C4-2B (cell line): ENCODE measurements at regions not wholly inside any gene's neighbourhood (a gene's known extent, or its start where the extent isn't known, plus 50 kb on each side); places are given as distances from the start of the nearest gene placed in this dataset.

ENCODE experiments used
- ZFX ChIP-seq: fragments of 450-650 bp; IDR thresholded peaks from 2 replicates; pipeline ENCODE4 v1.6.1; 2017
- TF ChIP-seq, protein P1 (sequence below): fragments of 450-650 bp; conservative IDR thresholded peaks from 2 replicates; pipeline ENCODE4 v1.5.1; 2017; ENCODE audit warnings: mild to moderate bottlenecking

DNA sequence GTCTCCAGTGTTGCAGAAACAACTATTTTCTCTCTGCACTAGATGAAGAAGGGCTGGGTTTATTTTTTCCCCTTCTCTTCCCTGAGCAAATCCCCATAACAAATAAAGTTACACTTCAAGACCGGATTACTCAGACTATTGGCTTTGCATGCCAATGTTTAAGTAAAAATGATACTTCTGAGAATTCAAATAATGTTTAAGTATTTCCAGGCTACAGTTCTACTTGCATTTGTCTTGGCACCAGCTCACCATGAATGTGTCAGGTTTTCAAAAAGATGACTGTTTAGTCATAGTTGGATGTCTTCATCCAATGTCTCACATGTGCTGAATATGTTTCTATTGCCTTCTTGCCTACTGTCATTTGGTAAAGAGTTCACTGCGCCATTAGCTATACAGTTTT lies 912.6 kb downstream of the GATA3 start:
- TF ChIP-seq, protein P1, sequence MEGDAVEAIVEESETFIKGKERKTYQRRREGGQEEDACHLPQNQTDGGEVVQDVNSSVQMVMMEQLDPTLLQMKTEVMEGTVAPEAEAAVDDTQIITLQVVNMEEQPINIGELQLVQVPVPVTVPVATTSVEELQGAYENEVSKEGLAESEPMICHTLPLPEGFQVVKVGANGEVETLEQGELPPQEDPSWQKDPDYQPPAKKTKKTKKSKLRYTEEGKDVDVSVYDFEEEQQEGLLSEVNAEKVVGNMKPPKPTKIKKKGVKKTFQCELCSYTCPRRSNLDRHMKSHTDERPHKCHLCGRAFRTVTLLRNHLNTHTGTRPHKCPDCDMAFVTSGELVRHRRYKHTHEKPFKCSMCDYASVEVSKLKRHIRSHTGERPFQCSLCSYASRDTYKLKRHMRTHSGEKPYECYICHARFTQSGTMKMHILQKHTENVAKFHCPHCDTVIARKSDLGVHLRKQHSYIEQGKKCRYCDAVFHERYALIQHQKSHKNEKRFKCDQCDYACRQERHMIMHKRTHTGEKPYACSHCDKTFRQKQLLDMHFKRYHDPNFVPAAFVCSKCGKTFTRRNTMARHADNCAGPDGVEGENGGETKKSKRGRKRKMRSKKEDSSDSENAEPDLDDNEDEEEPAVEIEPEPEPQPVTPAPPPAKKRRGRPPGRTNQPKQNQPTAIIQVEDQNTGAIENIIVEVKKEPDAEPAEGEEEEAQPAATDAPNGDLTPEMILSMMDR: no peak
- TF ChIP-seq ZFX: no peak
